ENCODE measurements at regions not wholly inside any gene's neighbourhood (a gene's known extent, or its start where the extent isn't known, plus 50 kb on each side); places are given as distances from the start of the nearest gene placed in this dataset.
"Not testable (repeated sequence)": the region's sequence is repeated elsewhere in the genome, so short reads cannot be mapped to it uniquely, and the experiment has no call there.

DNA sequence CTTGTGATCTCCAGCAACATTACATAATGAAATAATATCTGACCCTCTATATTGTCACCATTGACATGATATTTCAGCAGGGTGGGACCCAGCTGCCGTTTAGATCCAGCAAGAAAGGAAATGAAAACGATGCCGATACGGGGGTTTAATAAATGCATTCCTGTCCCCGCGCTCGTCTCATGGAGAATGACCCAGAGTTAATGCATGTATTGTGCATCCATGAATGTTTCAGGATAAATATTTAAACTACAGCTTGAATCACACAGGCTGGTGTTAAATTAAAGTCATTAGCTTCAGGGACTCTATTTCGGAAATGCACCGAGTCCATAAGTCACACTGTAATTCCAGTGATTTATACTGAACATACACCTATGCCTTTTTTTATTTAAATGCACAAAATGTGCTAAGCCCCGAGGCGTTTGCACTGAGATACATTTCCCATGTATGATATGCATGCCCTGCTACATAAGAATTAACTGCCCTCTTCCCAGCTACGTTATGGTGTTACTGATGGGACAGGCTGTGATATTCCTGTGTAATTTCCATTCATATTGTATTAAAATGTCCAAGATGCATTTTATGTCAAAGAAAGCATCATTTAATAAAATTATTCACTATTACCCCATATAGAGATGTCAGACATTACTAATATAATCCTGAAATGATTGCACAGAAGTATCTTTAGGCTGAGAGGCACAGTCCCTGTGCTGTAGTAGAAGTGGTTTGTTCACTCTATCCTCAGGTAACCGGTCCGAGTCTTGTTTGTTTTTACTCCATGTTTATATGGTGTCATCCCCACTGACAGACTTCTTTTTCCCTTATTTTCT lies 109.3 kb upstream of the ZNF516 start:
- no peak for DNase-seq (ENCODE audit: low read depth)

DNA sequence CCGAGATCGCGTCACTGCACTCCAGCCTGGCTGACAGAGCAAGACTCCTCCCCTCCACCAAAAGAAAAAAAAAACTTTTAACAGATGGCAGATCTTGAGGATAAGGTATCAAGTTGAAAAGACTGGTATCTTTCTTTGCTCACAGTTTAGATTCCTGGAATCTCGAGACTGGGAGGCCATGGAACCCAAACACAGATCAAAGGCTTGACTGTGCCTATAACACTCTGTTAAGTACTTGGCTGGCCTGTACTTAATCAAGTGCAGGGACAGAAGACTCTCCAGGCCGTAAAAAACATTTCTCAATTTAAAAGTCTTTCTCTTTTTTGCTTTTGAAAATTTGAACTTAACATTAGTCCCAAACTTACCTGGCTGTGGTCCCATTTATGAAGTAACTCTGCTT lies 107.1 kb upstream of the ZNF516 start:
- DNase-seq (ENCODE audit: low read depth), result no peak

GRCh38 chr18:76600076-76600475 lies 105.0 kb upstream of the ZNF516 start:
- DNase-seq (ENCODE audit: low read depth), result not testable (repeated sequence)

GRCh38 chr18:76594966-76595365 lies 99.9 kb upstream of the ZNF516 start:
- DNase-seq (ENCODE audit: low read depth), result no peak

DNA sequence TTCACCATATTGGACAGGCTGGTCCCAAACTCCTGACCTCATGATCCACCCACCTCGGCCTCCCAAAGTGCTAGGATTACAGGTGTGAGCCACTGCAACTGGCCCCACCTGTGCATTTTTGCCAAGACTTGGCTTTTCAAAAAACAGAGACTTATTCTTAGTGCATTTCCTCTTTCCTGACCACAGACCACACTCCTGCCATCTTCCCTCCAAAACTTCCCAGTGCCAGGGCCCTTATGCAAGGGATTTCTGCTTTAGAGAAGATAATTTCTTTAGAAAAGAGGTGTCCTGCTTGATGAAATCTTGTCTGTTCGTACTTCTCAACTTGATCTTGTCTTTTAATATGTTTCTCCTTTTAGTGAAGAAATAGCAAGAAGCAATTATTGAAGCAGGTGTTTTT lies 98.8 kb upstream of the ZNF516 start:
- no peak for DNase-seq (ENCODE audit: low read depth)

DNA sequence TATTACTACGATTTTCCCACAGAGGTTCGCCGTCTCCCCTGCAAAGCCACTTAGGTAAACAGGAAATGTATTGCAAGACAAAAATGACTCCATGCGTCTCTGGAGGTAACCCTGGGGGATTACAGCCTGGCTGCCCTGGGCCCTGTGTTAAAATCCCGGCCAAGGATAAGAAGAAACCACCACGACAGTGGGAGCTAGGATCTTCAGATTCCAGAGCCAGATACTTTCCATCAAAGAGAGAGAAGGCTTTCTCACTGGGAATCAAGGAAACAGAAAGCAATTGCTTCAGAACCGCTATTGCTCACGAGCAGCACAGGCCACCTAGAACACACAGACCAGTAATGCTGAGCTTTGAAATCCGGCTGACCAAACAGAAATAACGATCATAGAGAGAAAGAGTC lies 97.9 kb upstream of the ZNF516 start:
- DNase-seq (ENCODE audit: low read depth), result no peak

DNA sequence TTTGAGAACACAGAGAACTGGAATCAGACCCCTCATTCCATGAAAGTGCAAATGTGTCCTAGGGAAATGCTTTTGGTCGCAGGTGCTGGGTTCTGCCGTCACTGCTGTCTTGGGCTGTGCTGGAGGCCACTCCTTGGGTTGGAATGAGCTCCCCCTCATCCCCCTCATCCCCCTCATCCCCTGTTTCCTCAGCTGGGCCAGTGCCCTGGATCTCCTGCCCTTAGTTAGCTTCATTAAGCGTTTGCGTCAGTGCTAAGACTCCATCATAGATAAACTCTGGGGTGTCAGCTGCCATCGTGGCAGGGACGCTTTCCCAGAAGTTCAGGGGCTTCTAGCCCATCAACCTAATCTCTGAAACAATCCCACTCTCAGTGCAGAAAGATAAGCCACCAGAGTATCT lies 97.1 kb upstream of the ZNF516 start:
- DNase-seq (ENCODE audit: low read depth), result no peak

- no peak for DNase-seq (ENCODE audit: low read depth)
Observed at GRCh38 chr18:76589866-76590265, 94.8 kb upstream of the ZNF516 start.

- DNase-seq (ENCODE audit: low read depth), result no peak
Observed at GRCh38 chr18:76589316-76589715, 94.3 kb upstream of the ZNF516 start.

DNA sequence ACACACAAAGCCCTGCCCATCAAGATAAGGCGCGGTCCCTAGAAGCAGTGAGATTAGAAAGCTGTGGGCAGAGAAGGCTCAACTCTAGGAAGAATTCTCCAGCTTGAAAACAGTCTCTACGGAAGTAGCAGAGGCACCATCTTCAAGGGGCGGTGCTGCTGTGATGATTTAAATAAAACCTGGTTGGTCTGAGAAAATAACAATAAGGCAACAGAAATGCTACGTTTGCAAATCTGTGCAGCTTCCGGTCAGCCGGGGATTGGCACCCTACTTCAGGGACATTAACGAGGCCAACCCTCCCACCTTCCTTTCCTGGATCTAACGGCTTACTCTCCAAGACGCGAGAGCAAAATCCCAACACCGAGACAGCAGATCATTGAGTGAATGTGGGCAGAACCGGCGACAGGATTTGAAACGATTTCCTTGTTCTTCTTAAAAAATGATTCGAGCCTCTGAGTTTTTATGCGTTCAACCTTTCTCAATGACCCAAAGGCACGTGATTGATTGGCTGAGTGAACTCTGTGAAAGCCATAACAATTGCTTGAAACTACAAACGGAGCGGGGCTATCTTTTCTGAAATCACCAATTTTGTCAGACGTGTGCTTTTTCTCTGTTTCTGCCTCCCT lies 93.7 kb upstream of the ZNF516 start:
- no peak for DNase-seq (ENCODE audit: low read depth)

DNA sequence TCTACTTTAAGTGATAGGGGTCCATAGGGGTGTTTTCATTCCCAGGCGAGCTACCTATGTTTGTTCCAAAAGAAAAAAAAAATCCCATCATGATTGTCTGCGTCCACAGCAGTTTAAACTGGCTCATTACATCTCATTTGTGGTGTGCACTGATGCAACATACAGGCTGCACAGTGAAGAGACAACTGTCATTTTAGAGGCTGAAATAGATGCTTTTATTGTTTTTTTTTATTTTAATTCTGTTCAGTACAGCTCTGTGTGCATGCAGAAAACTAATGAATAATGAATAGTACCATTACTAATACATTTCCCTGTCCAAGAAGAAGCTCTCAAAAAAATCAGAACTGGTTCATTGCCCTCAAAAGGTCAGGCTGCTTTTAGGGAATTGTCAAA lies 92.8 kb upstream of the ZNF516 start:
- DNase-seq (ENCODE audit: low read depth), result no peak

- no peak for DNase-seq (ENCODE audit: low read depth)
Observed at GRCh38 chr18:76587147-76587878, 92.3 kb upstream of the ZNF516 start.

GRCh38 chr18:76584414-76585310 lies 89.6 kb upstream of the ZNF516 start:
- no peak for DNase-seq (ENCODE audit: low read depth)

GRCh38 chr18:76581261-76581660 lies 86.2 kb upstream of the ZNF516 start:
- no peak for DNase-seq (ENCODE audit: low read depth)

GRCh38 chr18:76580288-76580962 lies 85.4 kb upstream of the ZNF516 start:
- no peak for DNase-seq (ENCODE audit: low read depth)

- DNase-seq (ENCODE audit: low read depth), result no peak
Observed at GRCh38 chr18:76579301-76579695, 84.3 kb upstream of the ZNF516 start.

- DNase-seq (ENCODE audit: low read depth), result no peak
Observed at GRCh38 chr18:76578571-76579300, 83.7 kb upstream of the ZNF516 start.

GRCh38 chr18:76573325-76574025 lies 78.4 kb upstream of the ZNF516 start:
- no peak for DNase-seq (ENCODE audit: low read depth)

DNA sequence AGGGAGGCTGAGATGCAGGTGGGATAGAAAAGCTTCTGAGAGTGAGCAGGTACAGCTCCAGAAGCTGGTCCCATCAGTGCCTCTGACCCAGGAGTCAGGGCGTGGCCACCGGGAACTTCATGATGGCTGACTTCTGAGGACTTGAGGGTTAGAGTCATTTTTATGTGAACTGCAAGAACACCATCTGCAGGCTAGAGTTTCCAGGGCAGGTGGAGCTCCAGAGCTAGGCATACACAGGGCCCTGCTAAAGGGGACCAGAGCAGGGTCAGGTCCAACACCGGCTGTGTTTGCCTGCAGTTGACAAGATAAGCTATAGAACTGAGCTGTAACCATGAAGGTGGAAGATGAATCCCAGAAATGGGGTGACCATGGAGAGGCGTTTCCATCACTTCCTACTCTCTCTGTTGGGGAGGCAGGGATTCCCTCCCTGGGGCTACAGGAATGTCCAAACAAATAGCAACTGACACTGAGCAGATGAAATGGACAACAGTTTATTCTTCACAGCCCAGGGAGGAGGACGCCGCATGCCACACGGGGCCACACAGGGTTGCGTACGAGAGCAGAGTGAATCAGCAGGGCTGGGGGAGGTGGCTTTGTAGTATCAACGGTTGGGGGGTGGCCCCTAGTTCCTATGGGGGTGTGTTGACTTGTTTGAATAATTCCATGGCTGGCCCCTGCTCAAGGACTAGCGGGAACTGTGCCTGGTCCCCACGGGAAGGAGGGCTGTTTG lies 77.6 kb upstream of the ZNF516 start:
- DNase-seq (ENCODE audit: low read depth), result no peak

Data from activated T-helper 9 cell treated with anti-CD3 and anti-CD28 coated beads, Interleukin-2, amount 50 U/mL, for 16 hours (primary cell).